ENCODE measurements at regions not wholly inside any gene's neighbourhood (a gene's known extent, or its start where the extent isn't known, plus 50 kb on each side); places are given as distances from the start of the nearest gene placed in this dataset.

DNA sequence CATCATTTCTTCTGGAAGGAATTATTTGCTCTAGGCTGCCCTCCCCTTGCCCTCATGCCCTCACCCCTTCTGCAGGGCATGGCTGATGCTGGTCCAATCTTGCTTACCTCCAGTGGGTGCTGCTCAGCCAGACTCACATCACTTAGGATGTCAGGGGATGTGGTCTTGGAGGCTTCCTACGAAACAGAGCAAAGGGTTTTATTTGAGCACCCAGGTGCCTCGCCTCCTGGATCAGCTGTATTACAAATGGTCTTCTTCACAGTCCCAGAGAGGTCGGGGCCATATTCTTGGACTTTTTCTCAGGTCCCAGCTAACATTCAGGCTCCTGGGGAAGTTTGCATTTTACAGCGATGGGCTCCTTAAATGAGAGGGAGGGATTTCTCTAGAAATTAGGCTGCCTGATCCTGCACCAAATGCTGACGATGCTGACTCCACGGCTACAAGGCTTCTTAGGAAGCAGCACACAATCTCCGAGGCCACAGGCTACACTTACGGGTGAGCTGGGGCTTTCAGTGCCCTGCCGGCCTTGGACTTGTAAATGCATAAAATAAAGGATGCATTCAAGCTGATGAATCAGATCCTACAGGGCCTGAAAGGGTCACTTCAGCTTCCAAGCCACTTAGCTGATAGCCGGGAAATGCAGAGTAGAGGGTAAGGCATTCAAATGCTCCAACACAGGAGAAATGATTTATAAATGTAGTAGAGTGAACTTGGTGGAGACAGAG is 159.8 kb upstream of the ECI2 start:
- TF ChIP-seq, protein P1, sequence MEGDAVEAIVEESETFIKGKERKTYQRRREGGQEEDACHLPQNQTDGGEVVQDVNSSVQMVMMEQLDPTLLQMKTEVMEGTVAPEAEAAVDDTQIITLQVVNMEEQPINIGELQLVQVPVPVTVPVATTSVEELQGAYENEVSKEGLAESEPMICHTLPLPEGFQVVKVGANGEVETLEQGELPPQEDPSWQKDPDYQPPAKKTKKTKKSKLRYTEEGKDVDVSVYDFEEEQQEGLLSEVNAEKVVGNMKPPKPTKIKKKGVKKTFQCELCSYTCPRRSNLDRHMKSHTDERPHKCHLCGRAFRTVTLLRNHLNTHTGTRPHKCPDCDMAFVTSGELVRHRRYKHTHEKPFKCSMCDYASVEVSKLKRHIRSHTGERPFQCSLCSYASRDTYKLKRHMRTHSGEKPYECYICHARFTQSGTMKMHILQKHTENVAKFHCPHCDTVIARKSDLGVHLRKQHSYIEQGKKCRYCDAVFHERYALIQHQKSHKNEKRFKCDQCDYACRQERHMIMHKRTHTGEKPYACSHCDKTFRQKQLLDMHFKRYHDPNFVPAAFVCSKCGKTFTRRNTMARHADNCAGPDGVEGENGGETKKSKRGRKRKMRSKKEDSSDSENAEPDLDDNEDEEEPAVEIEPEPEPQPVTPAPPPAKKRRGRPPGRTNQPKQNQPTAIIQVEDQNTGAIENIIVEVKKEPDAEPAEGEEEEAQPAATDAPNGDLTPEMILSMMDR (IDR thresholded peaks at IDR 0.05 in 8 of 11, conservative IDR thresholded peaks at IDR 0.05 in 3 of 11) = no peak
- TF ChIP-seq POLR2AphosphoS5 (IDR thresholded peaks at IDR 0.05) (no peak), POLR2A (IDR thresholded peaks at IDR 0.05) (no peak)

Data from spleen (tissue), 7 donors.